22Rv1 (cell line): ENCODE measurements at regions not wholly inside any gene's neighbourhood (a gene's known extent, or its start where the extent isn't known, plus 50 kb on each side); places are given as distances from the start of the nearest gene placed in this dataset.

Experiments
- H3K27ac ChIP-seq: fragments of 450-650 bp; 2 replicates; pipeline ENCODE4 v1.5.1; 2017
- ZFX ChIP-seq: fragments of 450-650 bp; IDR thresholded peaks from 2 replicates; pipeline ENCODE4 v1.6.1; 2017; ENCODE audit warnings: antibody characterized with exemption, borderline replicate concordance
- TF ChIP-seq, protein P1 (sequence below): fragments of 450-650 bp; IDR thresholded peaks from 2 replicates; pipeline ENCODE4 v1.5.1; 2017; ENCODE audit warnings: mild to moderate bottlenecking

DNA sequence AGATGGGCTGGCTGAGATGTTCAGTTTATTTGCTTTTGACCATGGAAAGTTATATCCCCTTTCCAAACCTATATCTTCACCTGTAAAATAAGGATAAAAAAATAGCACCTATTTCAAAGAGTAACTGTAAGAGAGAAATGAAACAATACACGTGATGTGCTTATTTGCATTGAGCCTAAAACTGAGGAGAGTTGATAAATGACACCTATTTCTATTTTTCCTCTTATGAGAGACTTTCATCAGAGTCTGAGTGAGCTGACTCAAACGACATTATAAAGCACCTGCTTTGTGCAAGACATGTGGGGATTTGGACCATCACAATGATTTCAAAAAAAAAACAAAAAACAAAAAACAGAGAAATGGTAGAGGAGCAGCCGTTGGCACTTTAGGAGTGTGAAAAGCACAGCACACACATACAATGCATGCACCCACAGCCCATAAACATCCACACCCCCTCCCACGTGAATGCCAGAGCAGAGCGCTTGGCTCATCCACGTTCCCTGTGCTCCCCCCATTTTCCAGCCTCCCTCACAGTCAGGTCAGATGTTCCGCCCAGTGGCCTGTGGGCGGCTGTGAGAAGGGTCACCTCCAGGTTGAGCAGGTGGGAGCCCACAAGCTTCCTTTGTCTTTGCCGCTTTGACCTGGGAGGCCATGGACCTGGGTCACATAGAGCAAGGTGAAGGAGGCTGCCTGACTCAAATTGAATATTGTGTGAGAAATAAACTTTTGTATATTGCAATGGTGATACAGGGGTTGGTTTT lies 253.2 kb upstream of the ZNF32 start:
- TF ChIP-seq, protein P1, sequence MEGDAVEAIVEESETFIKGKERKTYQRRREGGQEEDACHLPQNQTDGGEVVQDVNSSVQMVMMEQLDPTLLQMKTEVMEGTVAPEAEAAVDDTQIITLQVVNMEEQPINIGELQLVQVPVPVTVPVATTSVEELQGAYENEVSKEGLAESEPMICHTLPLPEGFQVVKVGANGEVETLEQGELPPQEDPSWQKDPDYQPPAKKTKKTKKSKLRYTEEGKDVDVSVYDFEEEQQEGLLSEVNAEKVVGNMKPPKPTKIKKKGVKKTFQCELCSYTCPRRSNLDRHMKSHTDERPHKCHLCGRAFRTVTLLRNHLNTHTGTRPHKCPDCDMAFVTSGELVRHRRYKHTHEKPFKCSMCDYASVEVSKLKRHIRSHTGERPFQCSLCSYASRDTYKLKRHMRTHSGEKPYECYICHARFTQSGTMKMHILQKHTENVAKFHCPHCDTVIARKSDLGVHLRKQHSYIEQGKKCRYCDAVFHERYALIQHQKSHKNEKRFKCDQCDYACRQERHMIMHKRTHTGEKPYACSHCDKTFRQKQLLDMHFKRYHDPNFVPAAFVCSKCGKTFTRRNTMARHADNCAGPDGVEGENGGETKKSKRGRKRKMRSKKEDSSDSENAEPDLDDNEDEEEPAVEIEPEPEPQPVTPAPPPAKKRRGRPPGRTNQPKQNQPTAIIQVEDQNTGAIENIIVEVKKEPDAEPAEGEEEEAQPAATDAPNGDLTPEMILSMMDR: no peak
- no peak for TF ChIP-seq ZFX
- H3K27ac ChIP-seq: no peak overlapping the region

DNA sequence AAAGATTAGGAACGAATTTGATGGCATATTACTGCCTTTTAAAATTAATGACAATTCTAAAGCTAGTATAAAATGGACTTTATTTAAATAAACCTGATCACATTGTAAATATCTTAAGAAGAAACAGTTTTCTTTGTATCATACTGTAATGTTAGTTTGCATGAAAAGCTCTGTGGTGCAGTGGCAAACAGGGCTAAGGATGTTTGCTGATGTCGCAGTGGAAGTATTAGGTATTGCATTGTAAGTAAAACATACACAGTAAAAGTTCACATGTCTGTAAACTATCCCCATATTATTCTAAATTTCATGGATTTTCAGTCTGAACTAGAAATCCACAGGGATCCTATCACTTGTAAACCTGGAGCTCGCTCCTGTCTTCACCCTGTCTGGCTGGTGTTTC lies 252.6 kb upstream of the ZNF32 start:
- no peak overlapping the region for H3K27ac ChIP-seq
- TF ChIP-seq, protein P1: no peak
- no peak for TF ChIP-seq ZFX

DNA sequence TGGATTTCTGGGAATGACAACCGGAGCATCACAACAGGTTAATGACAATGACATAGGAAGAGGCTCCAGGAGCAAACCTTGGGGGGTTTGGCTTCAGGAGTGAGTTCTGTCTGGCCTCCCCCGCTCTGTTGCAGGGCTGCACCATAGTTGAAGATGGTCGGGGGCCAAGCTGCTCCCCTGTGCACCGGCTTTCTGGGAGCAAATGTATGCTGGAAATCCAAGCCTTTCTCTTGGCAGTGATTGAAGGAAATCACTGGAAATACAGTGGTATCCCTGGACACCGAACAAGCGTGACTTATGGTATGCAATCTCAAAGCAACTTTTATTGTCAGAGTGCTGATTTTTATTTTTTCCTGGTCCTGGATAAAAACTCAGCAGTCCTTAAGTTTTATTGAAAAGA lies 251.9 kb upstream of the ZNF32 start:
- TF ChIP-seq, protein P1: no peak

DNA sequence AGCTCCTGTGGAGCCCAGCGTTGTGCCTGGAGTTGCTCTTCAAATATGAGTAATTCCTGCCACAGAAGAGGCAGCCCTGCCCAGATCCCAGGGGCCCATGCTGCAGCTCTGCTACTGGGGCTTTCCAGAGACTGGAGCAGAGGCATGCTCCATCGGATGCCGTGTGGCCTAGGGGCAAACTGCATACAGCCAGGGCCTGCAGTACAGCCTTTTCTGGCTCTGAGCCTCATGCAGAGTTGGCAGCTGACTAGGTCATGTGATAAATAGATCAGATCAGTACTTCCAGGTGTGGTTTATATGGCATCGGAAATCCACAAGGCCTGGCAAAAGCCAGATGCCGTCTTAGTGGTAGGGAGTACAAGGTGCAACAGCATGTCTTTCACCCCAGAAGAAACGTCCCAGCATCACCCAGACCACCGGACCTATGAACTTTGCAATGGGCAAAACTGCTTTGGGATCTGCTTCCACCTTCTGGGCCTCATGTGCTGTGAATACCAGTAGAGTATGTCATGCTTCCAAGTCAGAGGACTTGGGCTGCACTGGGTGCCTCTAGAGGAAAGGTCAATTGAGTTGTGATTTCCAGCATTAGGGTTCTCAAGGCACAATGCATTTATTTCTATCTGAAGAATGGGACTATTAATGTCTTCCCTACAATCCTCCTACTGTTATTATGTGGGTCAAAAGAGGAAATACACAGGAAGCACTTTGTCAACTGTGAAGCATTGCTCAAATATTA lies 250.7 kb upstream of the ZNF32 start:
- H3K27ac ChIP-seq: no peak overlapping the region
- TF ChIP-seq, protein P1: no peak

More for the DNA sequence above, 251.9 kb upstream of the ZNF32 start:
- H3K27ac ChIP-seq: no peak overlapping the region

DNA sequence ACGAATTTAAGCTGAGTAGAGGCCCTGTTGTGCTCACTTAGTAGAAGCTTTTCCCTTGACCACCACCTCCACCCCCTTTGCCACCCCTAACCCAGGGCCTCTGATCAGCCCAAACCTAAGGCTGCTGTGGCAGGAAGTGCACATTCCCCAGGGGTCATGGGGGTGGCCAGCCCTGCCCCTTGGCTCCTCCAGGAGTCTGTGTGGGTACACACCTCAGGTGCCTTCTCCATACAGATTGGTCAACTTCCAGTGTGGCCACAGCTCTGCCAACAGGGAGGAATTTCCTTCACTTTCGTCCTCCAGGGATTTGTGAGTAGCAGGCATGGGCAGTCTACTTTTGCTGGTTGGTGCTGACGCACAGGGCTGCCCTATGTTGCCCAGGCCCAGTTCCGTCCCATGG lies 249.9 kb upstream of the ZNF32 start:
- no peak for TF ChIP-seq ZFX
- no peak overlapping the region for H3K27ac ChIP-seq

DNA sequence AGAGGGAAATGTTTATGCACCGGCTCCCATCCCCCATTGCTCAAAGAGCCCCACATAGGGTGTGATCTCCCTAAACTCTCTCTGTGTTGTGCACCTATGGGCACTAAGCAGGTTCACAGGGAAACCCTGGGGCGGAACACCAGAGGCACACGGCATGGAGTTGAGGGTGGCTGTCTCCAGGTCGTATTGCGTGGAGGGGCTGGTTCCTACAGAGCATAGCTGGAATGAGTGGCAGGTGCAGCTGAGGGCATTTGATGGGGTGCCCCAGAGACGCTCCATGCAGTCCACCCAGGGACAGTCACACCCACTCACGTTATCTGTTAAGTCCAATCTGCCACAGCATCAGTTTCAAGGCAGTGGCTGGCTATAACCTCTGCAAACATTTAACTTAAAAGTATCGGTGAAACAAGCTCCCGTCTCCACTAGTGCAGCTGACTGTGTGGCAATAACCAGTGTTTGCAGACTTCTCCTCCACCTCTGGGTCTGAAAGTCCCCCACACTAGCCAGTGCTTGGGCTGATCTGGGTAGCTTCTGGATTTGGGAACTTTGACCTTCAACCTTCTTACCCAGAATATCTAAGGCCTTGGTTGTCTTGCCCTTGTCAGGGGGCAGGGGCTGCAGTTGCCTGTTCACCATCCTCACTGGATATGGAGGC lies 249.2 kb upstream of the ZNF32 start:
- no peak overlapping the region for H3K27ac ChIP-seq
- TF ChIP-seq ZFX: no peak
- TF ChIP-seq, protein P1: no peak

DNA sequence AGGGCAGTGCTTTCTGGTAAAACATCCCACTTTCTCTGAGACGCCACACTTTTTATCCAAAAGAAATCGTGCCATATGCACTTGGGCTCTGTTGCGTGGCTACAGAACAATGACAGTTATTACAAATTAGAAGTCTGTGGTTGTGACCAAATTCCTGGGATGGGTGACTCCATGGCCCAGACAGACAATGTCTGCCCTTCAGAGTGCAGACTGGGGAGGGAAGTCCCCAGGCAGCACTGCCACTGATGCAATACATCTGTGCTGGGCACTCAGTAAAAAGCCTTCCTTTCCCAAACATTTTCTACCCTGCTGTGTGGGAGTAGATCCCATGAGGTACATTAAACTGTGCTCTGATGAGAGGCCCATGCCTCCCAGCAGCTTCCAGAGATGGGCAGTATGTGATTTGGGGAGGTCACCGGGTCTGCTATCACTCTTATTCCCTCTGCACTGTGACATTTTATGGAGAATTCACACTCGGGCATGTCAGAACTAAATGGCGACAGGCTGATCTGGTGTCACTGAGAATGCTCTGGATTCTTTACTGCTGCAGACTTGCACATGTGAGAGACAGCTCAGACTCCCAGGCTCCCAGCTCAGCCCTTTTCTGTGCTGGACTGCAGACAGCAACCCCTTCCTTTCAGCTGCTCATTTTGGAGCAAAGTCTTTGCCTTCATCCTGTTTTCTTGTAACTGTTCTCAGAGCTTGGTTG lies 243.5 kb upstream of the ZNF32 start:
- H3K27ac ChIP-seq: no peak overlapping the region
- TF ChIP-seq, protein P1: no peak
- no peak for TF ChIP-seq ZFX
